IMR-90 (cell line): ENCODE measurements at regions not wholly inside any gene's neighbourhood (a gene's known extent, or its start where the extent isn't known, plus 50 kb on each side); places are given as distances from the start of the nearest gene placed in this dataset.

Experiments used
- ATAC-seq: fragments of 200-7000 bp; cut with Tn5 transposase; 2 replicates; pipeline ENCODE4 v1.9.1; 2020; ENCODE audit warnings: low read depth, mild to moderate bottlenecking, moderate library complexity
- BruUV-seq: library from RNA; stranded (reverse); fragments of 400-500 nt; replicated peaks from 2 replicates; lab custom pipeline; 2021; lab: Mats Ljungman, UMichigan
- CTCF ChIA-PET: fragments of 300-600 bp; formaldehyde crosslinking; extraction: SDS; loops from one replicate; lab custom pipeline; 2021; ENCODE audit warnings: antibody characterized with exemption; lab: Yijun Ruan, JAX
- POLR2A ChIA-PET: fragments of 300-600 bp; sonication (Branson Sonifier 250); formaldehyde crosslinking; loops from one replicate; lab custom pipeline; 2022; ENCODE audit warnings: antibody characterized with exemption; ENCODE audit not compliant: unreplicated experiment; lab: Charles Lee
- DNase-seq: peaks from one replicate; pipeline ENCODE4 v3.0.0; 2013
- H2AFZ ChIP-seq: replicated peaks from 2 replicates; pipeline ENCODE3; 2013; ENCODE audit warnings: low read length, mild to moderate bottlenecking; ENCODE audit not compliant: poor library complexity
- H2AK5ac ChIP-seq: 2 replicates; pipeline ENCODE4 v1.6.1; 2013; ENCODE audit warnings: low read depth, low read length, inconsistent platforms
- H2AK9ac ChIP-seq: replicated peaks from 2 replicates; pipeline ENCODE3; 2013; ENCODE audit warnings: mild to moderate bottlenecking, low read depth, low read length, moderate library complexity; ENCODE audit not compliant: poor library complexity
- H2BK120ac ChIP-seq: 2 replicates; pipeline ENCODE4 v1.6.1; 2013; ENCODE audit warnings: low read depth, low read length, inconsistent platforms
- H2BK15ac ChIP-seq: 3 replicates; pipeline ENCODE4 v1.6.1; 2013; ENCODE audit warnings: low read depth, low read length, inconsistent platforms
- H2BK20ac ChIP-seq: 2 replicates; pipeline ENCODE4 v1.6.1; 2013; ENCODE audit warnings: low read depth, mild to moderate bottlenecking, inconsistent platforms, low read length, moderate library complexity
- H2BK5ac ChIP-seq: 2 replicates; pipeline ENCODE4 v1.6.1; 2013; ENCODE audit warnings: mild to moderate bottlenecking, low read depth, low read length, inconsistent platforms; ENCODE audit not compliant: poor library complexity, severe bottlenecking
- H3K14ac ChIP-seq: replicated peaks from 2 replicates; pipeline ENCODE4 v1.6.1; 2013; ENCODE audit warnings: low read depth, low read length, inconsistent platforms
- H3K18ac ChIP-seq: 2 replicates; pipeline ENCODE4 v1.6.1; 2013; ENCODE audit warnings: low read depth, low read length, control low read depth
- H3K23ac ChIP-seq: 2 replicates; pipeline ENCODE4 v1.6.1; 2013; ENCODE audit warnings: low read depth, low read length, inconsistent platforms
- H3K27ac ChIP-seq: 2 replicates; pipeline ENCODE4 v1.5.1; 2013; ENCODE audit warnings: mild to moderate bottlenecking, control low read depth, low read length; ENCODE audit not compliant: insufficient read depth
- H3K27me3 ChIP-seq: 2 replicates; pipeline ENCODE4 v1.6.1; 2013; ENCODE audit warnings: low read length; ENCODE audit not compliant: control insufficient read depth, insufficient read depth
- H3K36me3 ChIP-seq: 2 replicates; pipeline ENCODE4 v1.6.1; 2013; ENCODE audit warnings: low read length, mixed read lengths; ENCODE audit not compliant: control insufficient read depth, insufficient read depth
- H3K4ac ChIP-seq: 2 replicates; pipeline ENCODE4 v1.6.1; 2013; ENCODE audit warnings: low read depth, low read length, inconsistent platforms
- H3K4me1 ChIP-seq: 2 replicates; pipeline ENCODE4 v1.6.1; 2013; ENCODE audit warnings: low read length, mixed read lengths; ENCODE audit not compliant: control insufficient read depth, insufficient read depth
- H3K4me2 ChIP-seq: 2 replicates; pipeline ENCODE4 v1.6.1; 2013; ENCODE audit warnings: low read depth, mild to moderate bottlenecking, control low read depth, low read length, moderate library complexity
- H3K4me3 ChIP-seq: 2 replicates; pipeline ENCODE4 v1.5.1; 2013; ENCODE audit warnings: low read depth, mild to moderate bottlenecking, control low read depth, low read length, moderate library complexity; ENCODE audit not compliant: insufficient read depth
- H3K56ac ChIP-seq: 2 replicates; pipeline ENCODE4 v1.6.1; 2013; ENCODE audit warnings: low read length, inconsistent platforms; ENCODE audit not compliant: insufficient read depth; ENCODE audit errors: extremely low read depth
- H3K79me1 ChIP-seq, 2 experiments: 2 replicates each; pipeline ENCODE4 v1.6.1; 2013; ENCODE audit warnings: low read length in 2 of 2, inconsistent platforms in 1 of 2, low read depth in 1 of 2
- H3K9ac ChIP-seq: 2 replicates; pipeline ENCODE4 v1.6.1; 2013; ENCODE audit warnings: low read depth, low read length, control low read depth
- H3K9me1 ChIP-seq: 2 replicates; pipeline ENCODE4 v1.6.1; 2013; ENCODE audit warnings: low read length, inconsistent platforms; ENCODE audit not compliant: insufficient read depth
- H3K9me3 ChIP-seq: 2 replicates; pipeline ENCODE4 v1.6.1; 2013; ENCODE audit warnings: low read length; ENCODE audit not compliant: control insufficient read depth, insufficient read depth
- H4K20me1 ChIP-seq: 2 replicates; pipeline ENCODE4 v1.6.1; 2013; ENCODE audit warnings: low read length, inconsistent platforms; ENCODE audit not compliant: insufficient read depth
- H4K5ac ChIP-seq: 2 replicates; pipeline ENCODE4 v1.6.1; 2013; ENCODE audit warnings: mild to moderate bottlenecking, low read depth, low read length, control low read depth
- H4K8ac ChIP-seq, 2 experiments: 2 replicates each; pipeline ENCODE4 v1.6.1; 2013; ENCODE audit warnings: low read depth in 2 of 2, low read length in 2 of 2, control low read depth in 1 of 2, inconsistent platforms in 1 of 2
- H4K91ac ChIP-seq: 2 replicates; pipeline ENCODE4 v1.6.1; 2013; ENCODE audit warnings: low read depth, low read length, inconsistent platforms; ENCODE audit not compliant: insufficient read depth
- BHLHE40 ChIP-seq: fragments of 150-350 bp; IDR thresholded peaks from 2 replicates; pipeline ENCODE4 v1.6.1; 2016; ENCODE audit warnings: mild to moderate bottlenecking, low read depth, low read length
- CEBPB ChIP-seq: IDR thresholded peaks from 2 replicates; pipeline ENCODE4 v1.6.1; 2012; ENCODE audit warnings: low read depth, low read length, improper control_type of control experiment
- CHD1 ChIP-seq: IDR thresholded peaks from 2 replicates; pipeline ENCODE4 v1.6.1; 2012; ENCODE audit warnings: low read depth, low read length, improper control_type of control experiment
- CTCF ChIP-seq: conservative IDR thresholded peaks from 2 replicates; pipeline ENCODE4 v1.5.1; 2012; ENCODE audit warnings: mild to moderate bottlenecking, low read depth, low read length, improper control_type of control experiment
- ELK1 ChIP-seq: fragments of 150-350 bp; IDR thresholded peaks from 2 replicates; pipeline ENCODE4 v1.6.1; 2016; ENCODE audit warnings: low read depth, mild to moderate bottlenecking, low read length, moderate library complexity, borderline replicate concordance
- FOS ChIP-seq: fragments of 150-350 bp; IDR thresholded peaks from 2 replicates; pipeline ENCODE4 v1.6.1; 2016; ENCODE audit warnings: low read depth, low read length
- MAFK ChIP-seq: IDR thresholded peaks from 2 replicates; pipeline ENCODE4 v1.6.1; 2012; ENCODE audit warnings: low read depth, low read length, improper control_type of control experiment
- MAZ ChIP-seq: IDR thresholded peaks from 2 replicates; pipeline ENCODE4 v1.6.1; 2012; ENCODE audit warnings: low read depth, mild to moderate bottlenecking, low read length, improper control_type of control experiment, moderate library complexity, borderline replicate concordance
- MXI1 ChIP-seq: IDR thresholded peaks from 2 replicates; pipeline ENCODE4 v1.6.1; 2012; ENCODE audit warnings: low read depth, mild to moderate bottlenecking, low read length, moderate library complexity, borderline replicate concordance
- NFE2L2 ChIP-seq: fragments of 150-350 bp; IDR thresholded peaks from 2 replicates; pipeline ENCODE4 v1.6.1; 2016; ENCODE audit warnings: low read depth, mild to moderate bottlenecking, low read length
- POLR2A ChIP-seq: IDR thresholded peaks from 2 replicates; pipeline ENCODE4 v1.6.1; 2012; ENCODE audit warnings: mild to moderate bottlenecking, low read depth, low read length
- RAD21 ChIP-seq: IDR thresholded peaks from 2 replicates; pipeline ENCODE4 v1.6.1; 2012; ENCODE audit warnings: low read length, improper control_type of control experiment
- RCOR1 ChIP-seq: IDR thresholded peaks from 2 replicates; pipeline ENCODE4 v1.6.1; 2012; ENCODE audit warnings: mild to moderate bottlenecking, low read length, improper control_type of control experiment; ENCODE audit not compliant: insufficient replicate concordance
- RFX5 ChIP-seq: IDR thresholded peaks from 2 replicates; pipeline ENCODE4 v1.8.0; 2012; ENCODE audit warnings: low read depth, mild to moderate bottlenecking, low read length, moderate library complexity
- SMC3 ChIP-seq: fragments of 150-350 bp; IDR thresholded peaks from 2 replicates; pipeline ENCODE4 v1.6.1; 2016; ENCODE audit warnings: low read depth, mild to moderate bottlenecking, antibody characterized with exemption, low read length, moderate library complexity
- WGBS, 2 experiments: methylation state at CpG; one replicate each; pipeline versions ENCODE4 v1.1.5 to v1.1.7; 2013; ENCODE audit warnings: missing lambda C conversion rate in 2 of 2; ENCODE audit not compliant: insufficient read length in 1 of 2; ENCODE audit errors: extremely low coverage in 2 of 2; 5-methylcytosine and 5-hydroxymethylcytosine counted together
- dilution Hi-C: fragments of 300-500 bp; cut with HindIII; formaldehyde crosslinking; loops from one replicate; pipeline ENCODE4 v1.14.3; 2018; ENCODE audit warnings: low sequenced_read_pairs; ENCODE audit not compliant: unreplicated experiment
- in situ Hi-C: fragments of 300-500 bp; cut with MboI; formaldehyde crosslinking; loops from 3 replicates; pipeline ENCODE4 v1.14.3; 2019; ENCODE audit warnings: low sequenced_read_pairs, inconsistent platforms, mixed read lengths
- intact Hi-C: fragments of 100-400 bp; cut with micrococcal nuclease; formaldehyde crosslinking; loops from 2 replicates; pipeline ENCODE4 v1.10.0; 2022
- TF ChIP-seq, protein P1 (sequence below): fragments of 150-350 bp; IDR thresholded peaks from 2 replicates; pipeline ENCODE4 v1.6.1; 2017; ENCODE audit warnings: mild to moderate bottlenecking, antibody characterized with exemption, low read length, low read depth

DNA sequence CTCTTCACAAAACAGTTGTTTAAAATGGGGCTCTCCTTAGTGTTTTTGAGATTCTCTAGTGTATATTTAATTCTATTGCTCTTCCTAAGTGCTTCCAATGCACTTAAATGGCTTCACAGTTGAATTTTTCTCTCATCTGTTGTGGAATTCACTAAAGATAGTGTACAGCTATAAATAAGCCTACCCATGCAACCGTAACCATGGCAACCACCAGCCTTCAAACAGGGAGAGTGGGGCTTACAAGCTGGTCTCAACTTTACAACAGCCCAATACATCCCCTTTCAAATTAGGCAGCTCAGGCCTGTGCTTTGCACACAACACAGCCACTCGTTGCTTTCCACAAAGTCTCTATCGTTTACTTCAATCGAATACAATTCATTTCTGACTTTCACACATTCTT, 144.0 kb upstream of the PLPPR1 start:
- H2AFZ ChIP-seq = no peak overlapping the region
- no peak overlapping the region for H2BK120ac ChIP-seq
- H3K9me3 ChIP-seq = peaks cover 7% of the 10 kb centered on the region
- H3K4ac ChIP-seq = no peak overlapping the region
- H3K27me3 ChIP-seq = no peaks in the 10 kb centered on the region
- no peak overlapping the region for H2BK5ac ChIP-seq
- H3K4me2 ChIP-seq = no peak overlapping the region
- no peak for ATAC-seq
- H3K27ac ChIP-seq = no peak overlapping the region
- H2BK15ac ChIP-seq = no peak overlapping the region
- ChIA-PET POLR2A (no interaction called here), CTCF (no interaction called here)
- DNase-seq = no peak
- H2AK9ac ChIP-seq = no peak overlapping the region
- H3K9ac ChIP-seq = no peak overlapping the region
- no peak for TF ChIP-seq MAZ
- no peak for TF ChIP-seq MXI1
- TF ChIP-seq, protein P1, sequence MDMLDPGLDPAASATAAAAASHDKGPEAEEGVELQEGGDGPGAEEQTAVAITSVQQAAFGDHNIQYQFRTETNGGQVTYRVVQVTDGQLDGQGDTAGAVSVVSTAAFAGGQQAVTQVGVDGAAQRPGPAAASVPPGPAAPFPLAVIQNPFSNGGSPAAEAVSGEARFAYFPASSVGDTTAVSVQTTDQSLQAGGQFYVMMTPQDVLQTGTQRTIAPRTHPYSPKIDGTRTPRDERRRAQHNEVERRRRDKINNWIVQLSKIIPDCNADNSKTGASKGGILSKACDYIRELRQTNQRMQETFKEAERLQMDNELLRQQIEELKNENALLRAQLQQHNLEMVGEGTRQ = no peak
- TF ChIP-seq RCOR1 = no peak
- no peak for TF ChIP-seq NFE2L2
- no peak for TF ChIP-seq SMC3
- TF ChIP-seq BHLHE40 = no peak
- TF ChIP-seq CEBPB = no peak
- no peak for TF ChIP-seq RAD21
- no peak for TF ChIP-seq CHD1
- no peak for TF ChIP-seq FOS
- TF ChIP-seq MAFK = no peak
- TF ChIP-seq RFX5 = no peak
- TF ChIP-seq CTCF = no peak
- TF ChIP-seq ELK1 = no peak
- TF ChIP-seq POLR2A = no peak
- WGBS, 2 experiments = no CpG with 5 or more reads among the region's 4 CpGs
- in situ Hi-C loops (no loop called here), intact Hi-C loops (no loop called here), dilution Hi-C loops (no loop called here)
- H3K14ac ChIP-seq = no peak overlapping the region
- H3K23ac ChIP-seq = no peak overlapping the region
- H2AK5ac ChIP-seq = no peak overlapping the region
- H3K36me3 ChIP-seq = no peaks in the 10 kb centered on the region
- no peaks in the 10 kb centered on the region for H4K20me1 ChIP-seq
- H3K79me1 ChIP-seq = no peaks in the 10 kb centered on the region
- H4K8ac ChIP-seq = no peak overlapping the region
- no peak overlapping the region for H4K5ac ChIP-seq
- H4K91ac ChIP-seq = no peak overlapping the region
- H3K9me1 ChIP-seq = no peaks in the 10 kb centered on the region
- H3K56ac ChIP-seq = no peak overlapping the region
- BruUV-seq = no TSS peak
- H3K18ac ChIP-seq = no peak overlapping the region
- no peak overlapping the region for H2BK20ac ChIP-seq
- no peak overlapping the region for H3K4me3 ChIP-seq
- no peaks in the 10 kb centered on the region for H3K4me1 ChIP-seq
